ENCODE measurements at regions not wholly inside any gene's neighbourhood (a gene's known extent, or its start where the extent isn't known, plus 50 kb on each side); places are given as distances from the start of the nearest gene placed in this dataset.
"Not testable (repeated sequence)": the region's sequence is repeated elsewhere in the genome, so short reads cannot be mapped to it uniquely, and the experiment has no call there.

- DNase-seq (ENCODE audit: low spot score) = no peak
Measured at GRCh38 chr18:70421471-70422390, 132.9 kb downstream of the SOCS6 start.

GRCh38 chr18:70420146-70420898 lies 131.5 kb downstream of the SOCS6 start:
- no peak for DNase-seq (ENCODE audit: low spot score)

GRCh38 chr18:70419526-70419925 lies 130.7 kb downstream of the SOCS6 start:
- DNase-seq (ENCODE audit: low spot score) = no peak

- DNase-seq (ENCODE audit: low spot score) = no peak
Measured at GRCh38 chr18:70418546-70419311, 129.9 kb downstream of the SOCS6 start.

- no peak for DNase-seq (ENCODE audit: low spot score)
Measured at GRCh38 chr18:70417847-70418246, 129.0 kb downstream of the SOCS6 start.

GRCh38 chr18:70416496-70416895 lies 127.7 kb downstream of the SOCS6 start:
- DNase-seq (ENCODE audit: low spot score) = no peak

GRCh38 chr18:70415823-70416488 lies 127.1 kb downstream of the SOCS6 start:
- no peak for DNase-seq (ENCODE audit: low spot score)

- no peak for DNase-seq (ENCODE audit: low spot score)
Measured at GRCh38 chr18:70414315-70414900, 125.6 kb downstream of the SOCS6 start.

- DNase-seq (ENCODE audit: low spot score) = no peak
Measured at GRCh38 chr18:70413455-70413854, 124.6 kb downstream of the SOCS6 start.

GRCh38 chr18:70411876-70412435 lies 123.1 kb downstream of the SOCS6 start:
- DNase-seq (ENCODE audit: low spot score) = no peak

GRCh38 chr18:70411307-70411706 lies 122.5 kb downstream of the SOCS6 start:
- DNase-seq (ENCODE audit: low spot score) = no peak

GRCh38 chr18:70405052-70405451 lies 116.2 kb downstream of the SOCS6 start:
- DNase-seq (ENCODE audit: low spot score) = no peak

- no peak for DNase-seq (ENCODE audit: low spot score)
Measured at GRCh38 chr18:70400476-70400875, 111.6 kb downstream of the SOCS6 start.

- DNase-seq (ENCODE audit: low spot score) = no peak
Measured at GRCh38 chr18:70398076-70398475, 109.2 kb downstream of the SOCS6 start.

- no peak for DNase-seq (ENCODE audit: low spot score)
Measured at GRCh38 chr18:70397259-70397925, 108.5 kb downstream of the SOCS6 start.

- not testable (repeated sequence) for DNase-seq (ENCODE audit: low spot score)
Measured at GRCh38 chr18:70395771-70396170, 106.9 kb downstream of the SOCS6 start.

GRCh38 chr18:70394672-70395071 lies 105.8 kb downstream of the SOCS6 start:
- no peak for DNase-seq (ENCODE audit: low spot score)

- DNase-seq (ENCODE audit: low spot score) = no peak
Measured at GRCh38 chr18:70390371-70391090, 101.7 kb downstream of the SOCS6 start.

- DNase-seq (ENCODE audit: low spot score) = not testable (repeated sequence)
Measured at GRCh38 chr18:70389036-70389435, 100.2 kb downstream of the SOCS6 start.

GRCh38 chr18:70387027-70387426 lies 98.2 kb downstream of the SOCS6 start:
- no peak for DNase-seq (ENCODE audit: low spot score)
